Neural progenitor cell (in vitro differentiated cells): ENCODE measurements at regions not wholly inside any gene's neighbourhood (a gene's known extent, or its start where the extent isn't known, plus 50 kb on each side); places are given as distances from the start of the nearest gene placed in this dataset.

Experiments
- DNase-seq: peaks from one replicate; pipeline ENCODE4 v3.0.0-alpha.2; 2016; ENCODE audit warnings: low spot score
- H2AFZ ChIP-seq: fragments of 200-600 bp; sonication (generic); replicated peaks from 2 replicates; pipeline ENCODE4 v1.6.1; 2016; ENCODE audit warnings: antibody characterized with exemption
- H3F3A ChIP-seq: fragments of 200-600 bp; sonication (generic); 2 replicates; pipeline ENCODE4 v1.6.1; 2016; ENCODE audit warnings: antibody characterized with exemption, low read depth
- H3K27ac ChIP-seq: fragments of 200-600 bp; sonication (generic); 2 replicates; pipeline ENCODE4 v1.5.1; 2016; ENCODE audit warnings: mild to moderate bottlenecking
- H3K27me3 ChIP-seq: fragments of 200-600 bp; sonication (generic); 2 replicates; pipeline ENCODE4 v1.6.1; 2016; ENCODE audit warnings: mild to moderate bottlenecking, moderate library complexity
- H3K36me3 ChIP-seq: fragments of 200-600 bp; sonication (generic); 2 replicates; pipeline ENCODE4 v1.5.1; 2016
- H3K4me1 ChIP-seq: fragments of 200-600 bp; sonication (generic); 2 replicates; pipeline ENCODE4 v1.6.1; 2016; ENCODE audit warnings: mixed run types
- H3K4me2 ChIP-seq: fragments of 200-600 bp; sonication (generic); 2 replicates; pipeline ENCODE4 v1.6.1; 2016
- H3K4me3 ChIP-seq: fragments of 200-600 bp; sonication (generic); 2 replicates; pipeline ENCODE4 v1.5.1; 2016
- H3K79me2 ChIP-seq: fragments of 200-600 bp; sonication (generic); 2 replicates; pipeline ENCODE4 v1.6.1; 2016; ENCODE audit warnings: low read depth
- H3K9ac ChIP-seq: fragments of 200-600 bp; sonication (generic); 2 replicates; pipeline ENCODE4 v1.6.1; 2016
- H3K9me3 ChIP-seq: fragments of 200-600 bp; sonication (generic); 2 replicates; pipeline ENCODE4 v1.5.1; 2016; ENCODE audit warnings: low read depth
- H4K20me1 ChIP-seq: fragments of 200-600 bp; sonication (generic); 2 replicates; pipeline ENCODE4 v1.6.1; 2016; ENCODE audit warnings: low read depth
- H3K27ac Mint-ChIP-seq: 3 replicates; pipeline ENCODE4 v1.8.0; 2021; ENCODE audit warnings: mixed read lengths
- H3K27me3 Mint-ChIP-seq: 2 replicates; pipeline ENCODE4 v1.8.0; 2022; ENCODE audit warnings: low read depth, mild to moderate bottlenecking, inconsistent platforms, moderate library complexity, mixed read lengths; ENCODE audit not compliant: insufficient read depth
- H3K36me3 Mint-ChIP-seq: 3 replicates; pipeline ENCODE4 v1.8.0; 2021; ENCODE audit warnings: mixed read lengths
- H3K4me1 Mint-ChIP-seq: 3 replicates; pipeline ENCODE4 v1.8.0; 2021; ENCODE audit warnings: mixed read lengths
- H3K4me3 Mint-ChIP-seq: 3 replicates; pipeline ENCODE4 v1.8.0; 2021; ENCODE audit warnings: mild to moderate bottlenecking, moderate library complexity, mixed read lengths
- H3K9me3 Mint-ChIP-seq: 3 replicates; pipeline ENCODE4 v1.8.0; 2020; ENCODE audit warnings: mixed read lengths
- EZH2 ChIP-seq: fragments of 200-600 bp; sonication (generic); IDR thresholded peaks from 2 replicates; pipeline ENCODE4 v1.6.1; 2017; ENCODE audit warnings: antibody characterized with exemption, mild to moderate bottlenecking, moderate library complexity
- EZH2phosphoT487 ChIP-seq: fragments of 200-600 bp; sonication (generic); IDR thresholded peaks from 2 replicates; pipeline ENCODE4 v1.6.1; 2017; ENCODE audit warnings: antibody characterized with exemption
- TF ChIP-seq, protein P1 (sequence below): fragments of 200-600 bp; sonication (generic); IDR thresholded peaks from 2 replicates; pipeline ENCODE4 v1.5.1; 2017; ENCODE audit warnings: antibody characterized with exemption, mild to moderate bottlenecking

DNA sequence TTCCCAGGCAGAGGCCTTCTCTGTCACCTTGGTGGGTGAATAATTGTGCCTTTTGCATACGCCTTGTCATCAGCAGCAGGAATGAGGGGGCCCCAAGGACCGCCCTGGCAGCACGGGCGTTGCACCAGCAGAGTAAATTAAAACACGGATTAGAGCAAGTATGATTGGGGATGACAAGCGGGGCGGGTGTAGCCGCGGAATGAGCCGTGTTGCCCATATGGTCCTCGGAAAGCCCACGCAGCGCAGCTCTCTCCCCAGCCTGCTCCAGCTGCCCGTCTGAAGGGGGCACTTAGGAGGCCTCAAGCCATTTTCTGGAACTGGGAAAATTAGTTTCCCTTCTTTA, 299.4 kb upstream of the IRX3 start:
- Histone ChIP-seq H3K79me2 (no peaks in the 10 kb centered on the region), H3K4me1 (peaks cover 33% of the 10 kb centered on the region), H3F3A (peaks cover 56% of the 10 kb centered on the region), H4K20me1 (peaks cover 61% of the 10 kb centered on the region), H3K4me2 (peak overlapping the region; percentile 63), H3K9me3 (no peaks in the 10 kb centered on the region), H3K4me3 (no peak overlapping the region), H2AFZ (no peak overlapping the region), H3K9ac (no peak overlapping the region), H3K27me3 (peaks cover 97% of the 10 kb centered on the region), H3K27ac (no peak overlapping the region), H3K36me3 (no peaks in the 10 kb centered on the region)
- H3K27ac Mint-ChIP-seq, result peak overlapping the region; percentile 81
- peaks cover 2% of the 10 kb centered on the region for H3K36me3 Mint-ChIP-seq
- DNase-seq, result peak; percentile 32
- H3K4me3 Mint-ChIP-seq, result peak overlapping the region; percentile 61
- H3K4me1 Mint-ChIP-seq, result peaks cover 67% of the 10 kb centered on the region
- no peaks in the 10 kb centered on the region for H3K9me3 Mint-ChIP-seq
- TF ChIP-seq, protein P1, sequence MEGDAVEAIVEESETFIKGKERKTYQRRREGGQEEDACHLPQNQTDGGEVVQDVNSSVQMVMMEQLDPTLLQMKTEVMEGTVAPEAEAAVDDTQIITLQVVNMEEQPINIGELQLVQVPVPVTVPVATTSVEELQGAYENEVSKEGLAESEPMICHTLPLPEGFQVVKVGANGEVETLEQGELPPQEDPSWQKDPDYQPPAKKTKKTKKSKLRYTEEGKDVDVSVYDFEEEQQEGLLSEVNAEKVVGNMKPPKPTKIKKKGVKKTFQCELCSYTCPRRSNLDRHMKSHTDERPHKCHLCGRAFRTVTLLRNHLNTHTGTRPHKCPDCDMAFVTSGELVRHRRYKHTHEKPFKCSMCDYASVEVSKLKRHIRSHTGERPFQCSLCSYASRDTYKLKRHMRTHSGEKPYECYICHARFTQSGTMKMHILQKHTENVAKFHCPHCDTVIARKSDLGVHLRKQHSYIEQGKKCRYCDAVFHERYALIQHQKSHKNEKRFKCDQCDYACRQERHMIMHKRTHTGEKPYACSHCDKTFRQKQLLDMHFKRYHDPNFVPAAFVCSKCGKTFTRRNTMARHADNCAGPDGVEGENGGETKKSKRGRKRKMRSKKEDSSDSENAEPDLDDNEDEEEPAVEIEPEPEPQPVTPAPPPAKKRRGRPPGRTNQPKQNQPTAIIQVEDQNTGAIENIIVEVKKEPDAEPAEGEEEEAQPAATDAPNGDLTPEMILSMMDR, result no peak
- TF ChIP-seq EZH2, result no peak
- peaks cover 56% of the 10 kb centered on the region for H3K27me3 Mint-ChIP-seq

- H3K4me3 Mint-ChIP-seq, result peak overlapping the region; percentile 61
- DNase-seq, result peak; percentile 62
- no peaks in the 10 kb centered on the region for H3K36me3 ChIP-seq
- H4K20me1 ChIP-seq, result peaks cover 55% of the 10 kb centered on the region
- no peak overlapping the region for H3K9ac ChIP-seq
- H3K36me3 Mint-ChIP-seq, result peaks cover 2% of the 10 kb centered on the region
- H3K9me3 ChIP-seq, result no peaks in the 10 kb centered on the region
- TF ChIP-seq, protein P1, result no peak
- peak; percentile 18 for TF ChIP-seq EZH2
- peak; percentile 46 for TF ChIP-seq EZH2phosphoT487
- H3F3A ChIP-seq, result peaks cover 50% of the 10 kb centered on the region
- H3K4me1 ChIP-seq, result peaks cover 28% of the 10 kb centered on the region
- peak overlapping the region; percentile 81 for H3K27ac Mint-ChIP-seq
- H3K79me2 ChIP-seq, result no peaks in the 10 kb centered on the region
- no peak overlapping the region for H2AFZ ChIP-seq
- H3K4me3 ChIP-seq, result no peak overlapping the region
- peak overlapping the region; percentile 63 for H3K4me2 ChIP-seq
- H3K27ac ChIP-seq, result no peak overlapping the region
- H3K27me3 ChIP-seq, result peaks cover 96% of the 10 kb centered on the region
- H3K27me3 Mint-ChIP-seq, result peaks cover 56% of the 10 kb centered on the region
- peaks cover 1% of the 10 kb centered on the region for H3K9me3 Mint-ChIP-seq
- H3K4me1 Mint-ChIP-seq, result peaks cover 61% of the 10 kb centered on the region
Measured at GRCh38 chr16:54585094-54585997, 298.8 kb upstream of the IRX3 start.

GRCh38 chr16:54584121-54584520, 297.5 kb upstream of the IRX3 start:
- Histone ChIP-seq H3K79me2 (no peaks in the 10 kb centered on the region), H3K9ac (no peak overlapping the region), H4K20me1 (peaks cover 55% of the 10 kb centered on the region), H3K27me3 (peaks cover 96% of the 10 kb centered on the region), H3K4me3 (no peak overlapping the region), H3K27ac (no peak overlapping the region), H3K9me3 (no peaks in the 10 kb centered on the region), H3K4me2 (no peak overlapping the region), H3F3A (peaks cover 42% of the 10 kb centered on the region), H2AFZ (no peak overlapping the region), H3K4me1 (peaks cover 16% of the 10 kb centered on the region), H3K36me3 (no peaks in the 10 kb centered on the region)
- H3K9me3 Mint-ChIP-seq, result peaks cover 5% of the 10 kb centered on the region
- TF ChIP-seq, protein P1, result no peak
- TF ChIP-seq EZH2 (no peak), EZH2phosphoT487 (no peak)
- no peak overlapping the region for H3K4me3 Mint-ChIP-seq
- peaks cover 52% of the 10 kb centered on the region for H3K4me1 Mint-ChIP-seq
- H3K27me3 Mint-ChIP-seq, result peaks cover 54% of the 10 kb centered on the region
- no peak overlapping the region for H3K27ac Mint-ChIP-seq
- H3K36me3 Mint-ChIP-seq, result no peaks in the 10 kb centered on the region
- DNase-seq, result no peak
